ENCODE measurements at regions not wholly inside any gene's neighbourhood (a gene's known extent, or its start where the extent isn't known, plus 50 kb on each side); places are given as distances from the start of the nearest gene placed in this dataset.

DNA sequence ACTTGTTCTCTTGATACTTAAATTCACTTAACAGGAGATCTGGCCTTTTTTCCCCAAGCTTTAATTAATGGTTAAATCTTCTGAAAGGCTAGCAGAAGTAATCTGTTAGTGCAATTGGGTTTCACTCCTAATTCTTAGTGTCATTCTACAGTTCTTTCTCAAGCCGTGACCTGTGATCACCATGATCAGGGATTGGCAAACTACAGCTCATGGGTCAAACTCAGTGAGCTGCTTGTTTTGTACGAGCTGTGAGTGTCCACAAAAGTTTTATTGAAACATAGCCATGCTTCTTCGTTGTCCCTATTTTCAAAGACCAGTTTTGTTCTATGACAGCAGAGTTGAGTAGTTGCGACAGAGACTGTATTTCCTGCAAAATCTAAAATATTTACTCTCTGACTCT, 109.4 kb upstream of the KCNJ15 start:
- DNase-seq (ENCODE audit: low spot score) (no peak), FAIRE-seq (no peak)

GRCh38 chr21:38148046-38148445, 108.7 kb upstream of the KCNJ15 start:
- FAIRE-seq (no peak), DNase-seq (ENCODE audit: low spot score) (no peak)

DNA sequence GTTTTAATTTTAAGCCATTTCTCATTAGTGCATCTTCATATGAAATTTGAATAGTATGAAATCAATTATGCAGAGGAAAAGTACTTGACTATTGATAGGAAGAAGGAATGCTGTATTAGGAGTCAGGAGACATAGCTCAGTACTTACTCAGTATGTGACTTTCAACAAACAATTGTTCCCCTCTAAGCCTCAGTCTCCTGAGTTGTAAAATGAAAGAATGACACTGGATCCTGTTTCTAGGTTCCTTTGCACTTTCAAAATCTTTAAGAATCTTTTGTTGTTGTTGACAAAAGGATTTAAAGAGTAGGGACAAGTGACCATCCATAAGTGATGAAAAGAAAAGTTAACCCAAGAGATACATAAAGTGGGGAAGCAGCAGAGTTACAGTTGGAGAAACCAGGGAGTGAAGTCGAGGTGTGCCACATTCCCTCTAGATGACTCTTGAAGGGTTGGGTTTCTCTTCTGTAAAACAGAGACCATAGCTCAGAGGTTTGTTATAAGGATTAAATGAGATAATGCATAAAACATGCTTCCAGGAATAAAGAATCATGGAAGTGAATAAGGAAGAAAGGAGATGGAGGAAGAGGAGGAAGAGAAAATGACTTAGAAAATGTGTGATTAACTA, 105.7 kb upstream of the KCNJ15 start:
- FAIRE-seq (no peak), DNase-seq (ENCODE audit: low spot score) (no peak)

DNA sequence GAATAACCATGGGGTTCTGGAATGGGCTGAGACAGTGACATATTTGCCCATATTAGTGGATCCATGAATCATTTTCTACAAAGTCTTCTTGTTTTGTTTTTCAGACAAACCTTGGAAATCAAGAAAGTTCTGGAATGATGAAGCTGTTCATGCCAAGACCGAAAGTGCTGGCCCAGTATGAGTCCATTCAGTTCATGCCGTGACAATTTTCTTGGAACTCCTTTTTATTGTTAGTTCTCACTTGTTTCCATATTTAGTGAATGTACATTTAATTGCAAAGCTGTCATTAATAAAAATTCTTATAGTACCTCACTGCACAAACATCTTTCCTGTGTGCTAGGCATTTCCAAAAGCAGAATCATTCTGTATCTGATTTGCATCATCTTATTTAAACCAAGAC, 100.6 kb upstream of the KCNJ15 start:
- FAIRE-seq: no peak

GRCh38 chr21:38159355-38159754, 97.4 kb upstream of the KCNJ15 start:
- DNase-seq (ENCODE audit: low spot score): peak; percentile 29
- FAIRE-seq: no peak

More for the DNA sequence above, 100.6 kb upstream of the KCNJ15 start:
- DNase-seq (ENCODE audit: low spot score): no peak

DNA sequence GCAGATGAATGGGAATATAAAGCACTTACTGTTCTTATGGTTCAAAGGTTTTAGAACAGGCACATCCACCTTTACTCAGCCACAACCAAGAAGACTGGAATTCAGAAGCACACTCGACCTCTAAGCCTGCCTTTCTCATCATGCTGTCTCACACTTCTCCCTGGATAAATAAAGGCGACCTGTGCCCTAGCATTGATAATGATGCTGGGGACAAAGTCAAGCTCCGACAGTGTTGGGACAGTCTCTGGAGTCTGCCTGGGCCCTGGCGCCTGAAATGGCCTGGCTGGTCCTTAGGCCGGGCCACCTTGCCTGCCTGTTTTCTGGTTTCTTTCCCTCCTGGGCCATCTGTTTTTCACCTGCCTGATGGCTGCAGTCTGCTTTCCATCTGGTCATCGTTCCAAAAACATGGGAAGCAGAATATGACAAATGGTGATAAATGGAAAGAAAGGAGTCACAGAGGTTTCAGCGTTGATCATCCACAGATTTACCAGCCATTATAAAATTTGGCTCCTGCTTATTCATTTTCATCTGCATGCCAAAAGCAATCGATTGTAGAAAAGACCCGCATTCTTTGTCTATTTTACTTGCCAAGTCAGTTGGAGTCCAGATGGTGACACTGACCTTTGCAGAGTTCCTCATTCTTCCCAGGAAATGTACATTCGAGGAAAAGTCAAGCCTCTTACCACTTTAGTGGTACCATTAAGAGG, 91.2 kb upstream of the KCNJ15 start:
- DNase-seq (ENCODE audit: low spot score) (no peak), FAIRE-seq (no peak)

- FAIRE-seq (no peak), DNase-seq (ENCODE audit: low spot score) (no peak)
Observed at GRCh38 chr21:38166173-38166535, 90.6 kb upstream of the KCNJ15 start.

- FAIRE-seq (no peak), DNase-seq (ENCODE audit: low spot score) (no peak)
Observed at GRCh38 chr21:38167345-38167744, 89.4 kb upstream of the KCNJ15 start.

DNA sequence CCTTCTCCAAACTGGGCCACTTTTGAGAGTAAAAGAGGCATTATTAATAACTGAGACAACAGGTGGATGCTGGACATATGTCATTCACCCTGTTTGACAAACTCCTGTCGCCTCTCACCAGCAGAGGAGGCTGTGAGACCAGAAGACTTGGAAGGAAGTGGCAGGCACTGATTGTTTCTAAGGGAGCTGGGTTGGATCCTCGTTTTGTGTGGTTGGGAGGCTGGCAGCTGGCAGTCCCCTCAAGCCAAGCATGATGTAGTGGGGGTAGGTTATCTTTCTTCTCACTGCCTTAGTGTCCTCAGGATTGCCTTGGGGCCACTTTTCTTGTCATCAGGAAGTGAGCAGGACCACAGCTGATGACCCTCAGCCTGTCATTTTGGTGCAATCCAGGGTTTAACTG, 86.5 kb upstream of the KCNJ15 start:
- FAIRE-seq (no peak), DNase-seq (ENCODE audit: low spot score) (no peak)

GRCh38 chr21:38170704-38171682, 85.8 kb upstream of the KCNJ15 start:
- DNase-seq (ENCODE audit: low spot score): no peak

DNA sequence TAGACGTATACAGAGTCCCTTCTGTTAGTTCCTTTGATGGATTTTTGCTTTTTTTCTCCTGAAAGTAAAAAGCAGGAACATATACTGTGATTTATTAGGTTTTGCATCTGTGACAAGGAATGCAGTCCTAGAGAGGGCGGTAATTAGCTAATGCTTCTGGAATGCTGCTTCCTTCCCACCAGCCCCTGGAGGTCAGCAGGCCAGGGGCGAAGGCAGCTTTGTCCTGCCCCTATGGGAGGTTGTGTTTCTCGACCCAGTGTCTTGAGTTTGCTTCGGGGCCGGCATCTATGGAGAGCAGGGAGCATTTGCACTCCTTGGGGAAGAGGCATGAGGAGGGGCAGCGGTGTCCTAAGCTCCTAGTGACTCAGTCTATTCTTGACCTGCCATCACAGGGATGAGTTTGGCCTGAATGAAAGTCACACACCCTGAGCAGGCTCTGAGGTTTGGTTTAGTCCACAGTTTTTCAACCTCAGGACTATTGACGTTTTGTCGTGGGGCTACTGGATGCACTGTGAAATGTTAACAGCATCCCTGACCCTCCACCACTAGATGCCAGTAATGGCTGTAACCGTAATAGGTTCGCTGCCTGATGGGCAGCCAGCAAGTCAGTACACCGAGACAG, 85.0 kb upstream of the KCNJ15 start:
- no peak for FAIRE-seq
- peak; percentile 45 for DNase-seq (ENCODE audit: low spot score)

More at GRCh38 chr21:38170704-38171682, 85.8 kb upstream of the KCNJ15 start:
- FAIRE-seq: no peak

DNA sequence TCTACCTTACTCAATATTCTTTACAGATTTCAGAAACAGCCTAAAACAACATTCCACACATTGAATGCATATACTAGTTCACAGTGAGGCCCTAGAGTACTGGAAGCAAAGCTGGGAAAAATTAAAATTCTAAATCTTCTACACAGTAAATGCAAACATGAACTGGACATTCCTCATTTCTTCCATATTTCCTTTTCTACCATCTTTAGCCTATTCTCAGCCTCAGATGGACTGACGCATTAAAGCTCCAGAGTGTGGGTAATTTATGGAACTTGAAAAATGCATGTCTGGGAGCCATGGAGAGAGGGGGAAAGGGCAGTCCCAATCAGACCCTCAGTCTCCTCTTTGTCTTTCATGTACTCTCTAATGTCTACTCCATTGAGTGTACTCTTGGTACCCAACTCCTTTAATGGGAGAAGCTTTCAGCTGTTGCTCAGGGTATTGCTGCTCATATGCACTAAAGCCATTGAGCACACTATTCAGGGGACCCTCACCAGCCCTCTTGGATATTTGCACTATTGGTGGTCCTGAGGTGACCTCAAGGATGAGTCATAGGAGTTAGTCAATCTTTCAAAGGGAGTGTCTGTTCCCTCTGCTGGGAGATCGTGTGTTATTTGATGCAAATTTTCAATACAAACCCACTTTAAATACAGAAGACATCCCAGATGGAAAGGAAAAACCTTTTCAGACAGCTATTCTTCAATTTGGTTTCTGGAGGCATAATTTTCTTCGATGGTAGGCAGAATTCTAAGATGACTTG, 83.3 kb upstream of the KCNJ15 start:
- no peak for FAIRE-seq
- DNase-seq (ENCODE audit: low spot score): no peak

DNA sequence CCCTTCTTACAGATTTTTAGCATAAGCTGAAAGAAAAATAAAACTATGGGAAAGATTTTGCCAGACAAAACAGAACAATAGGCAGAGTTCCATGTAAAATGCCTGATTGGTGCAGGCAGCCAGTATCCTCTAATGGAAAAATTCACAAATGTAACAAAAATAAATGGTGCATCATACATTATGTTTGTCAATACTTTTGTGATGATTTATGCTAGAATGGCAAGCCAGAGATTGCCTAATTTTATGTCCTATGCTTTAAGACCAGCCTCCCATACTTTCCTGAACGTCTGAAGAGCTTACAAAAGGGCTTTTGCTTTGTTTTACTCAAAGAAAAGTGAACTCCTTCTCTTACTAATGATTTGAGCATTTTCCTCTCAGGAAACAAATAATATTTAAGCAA, 81.5 kb upstream of the KCNJ15 start:
- DNase-seq (ENCODE audit: low spot score): no peak
- FAIRE-seq: no peak

GRCh38 chr21:38177919-38178652, 78.7 kb upstream of the KCNJ15 start:
- FAIRE-seq (no peak), DNase-seq (ENCODE audit: low spot score) (no peak)

DNA sequence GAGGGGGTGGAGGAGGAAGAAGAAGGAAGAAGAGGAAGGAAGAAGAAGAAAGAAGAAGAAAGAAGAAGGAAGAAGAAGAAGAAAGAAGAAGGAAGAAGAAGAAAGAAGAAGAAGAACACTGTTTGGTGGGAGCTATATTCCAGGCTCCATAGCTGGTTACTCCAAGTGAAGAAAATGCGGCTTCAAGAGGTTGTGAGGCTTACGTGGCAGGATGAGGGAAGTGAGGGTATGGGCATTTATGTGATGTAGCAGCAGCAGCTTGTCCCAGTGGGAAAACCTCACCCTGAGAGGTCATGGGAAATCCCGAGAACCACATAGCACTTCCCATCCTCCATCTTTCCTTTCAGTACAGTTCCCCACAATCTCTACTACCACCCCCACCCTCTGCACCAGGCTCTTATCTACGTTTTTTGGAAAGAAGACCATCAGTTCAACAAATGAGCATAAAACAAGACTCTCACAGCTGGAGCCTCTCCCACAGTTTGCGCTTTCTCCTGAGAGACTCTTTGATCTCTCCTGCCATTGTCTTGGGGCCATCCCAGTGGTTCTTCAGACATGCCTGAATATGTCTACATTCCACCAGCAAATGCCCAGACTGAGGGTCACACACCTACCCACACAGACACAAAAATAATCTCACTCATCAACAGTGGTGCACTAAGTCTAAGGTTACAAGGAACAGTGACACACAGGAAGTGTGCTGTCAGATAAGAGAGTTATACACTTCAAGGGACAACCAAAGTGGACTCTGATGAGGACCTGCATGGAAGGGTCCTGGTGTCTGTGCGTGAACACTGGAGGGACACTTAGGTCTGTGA, 77.9 kb upstream of the KCNJ15 start:
- FAIRE-seq: no peak
- DNase-seq (ENCODE audit: low spot score): no peak

GRCh38 chr21:38179511-38179910, 77.3 kb upstream of the KCNJ15 start:
- no peak for DNase-seq (ENCODE audit: low spot score)
- FAIRE-seq: no peak

DNA sequence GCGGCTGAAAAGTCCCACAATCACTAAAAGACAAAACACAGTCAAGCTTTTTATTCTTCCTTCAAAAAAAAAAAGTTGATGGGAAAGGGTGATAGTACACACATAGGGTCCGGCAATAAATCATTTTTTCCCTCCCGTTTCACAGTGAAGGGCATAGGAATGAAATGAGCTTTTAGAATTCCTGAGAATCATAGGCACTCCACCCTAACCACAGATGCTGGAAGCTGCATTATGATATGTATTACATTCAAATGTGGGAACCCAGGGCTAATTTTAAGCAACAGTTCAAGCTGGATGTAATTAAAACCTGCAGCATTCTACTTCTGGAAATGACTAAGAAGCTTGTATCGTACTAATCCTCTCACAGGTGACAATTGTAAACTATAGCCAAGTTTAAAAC, 75.7 kb upstream of the KCNJ15 start:
- FAIRE-seq (no peak), DNase-seq (ENCODE audit: low spot score) (no peak)

DNA sequence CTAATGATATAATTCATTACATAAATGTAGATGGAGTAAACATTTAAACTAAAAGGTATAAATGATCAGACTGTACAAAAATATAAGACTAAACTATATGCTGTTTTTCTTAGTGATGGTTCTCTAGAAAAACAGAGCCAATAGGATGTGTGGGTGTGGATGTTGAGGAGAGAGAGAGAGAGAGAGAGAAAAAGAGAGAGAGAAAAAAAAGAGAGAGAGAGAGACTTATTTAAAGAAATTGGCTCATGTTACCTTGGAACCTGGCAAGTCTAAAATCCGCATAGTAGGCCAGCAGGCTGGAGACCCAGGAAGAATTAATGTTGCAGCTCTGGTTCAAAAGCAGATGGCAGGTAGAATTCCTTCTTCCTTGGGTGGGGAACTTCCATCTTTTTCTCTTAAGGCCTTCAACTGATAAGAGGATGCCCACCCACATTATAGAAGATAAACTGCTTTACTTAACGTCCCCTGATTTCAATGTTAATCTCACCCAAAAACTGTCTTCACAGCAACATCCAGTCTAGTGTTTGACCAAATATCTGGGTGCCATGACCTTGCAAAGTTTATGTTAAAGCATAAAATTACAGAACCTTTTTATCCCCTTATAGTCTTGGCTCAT, 74.3 kb upstream of the KCNJ15 start:
- DNase-seq (ENCODE audit: low spot score): no peak
- FAIRE-seq: no peak

DNA sequence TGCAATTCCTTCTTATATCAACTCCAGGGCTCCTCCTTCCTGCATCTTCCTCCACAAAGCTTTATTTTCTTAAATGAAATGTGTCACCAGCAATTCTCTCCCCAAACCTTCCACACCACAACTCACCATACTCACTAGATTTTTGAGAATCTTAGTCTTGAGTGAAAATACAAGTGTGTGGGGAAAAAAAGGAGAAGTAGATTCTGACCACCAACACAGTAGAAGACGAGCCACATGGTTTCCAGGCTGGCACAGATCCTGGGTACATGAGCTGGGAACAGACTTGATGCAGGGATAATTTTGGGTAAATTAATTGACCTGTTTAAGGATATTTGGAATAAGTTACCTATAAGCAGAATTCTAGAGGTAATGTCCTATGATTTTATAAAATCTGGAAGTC, 72.8 kb upstream of the KCNJ15 start:
- FAIRE-seq (no peak), DNase-seq (ENCODE audit: low spot score) (no peak)

Data from urothelium cell line (cell line).